ENCODE measurements at regions not wholly inside any gene's neighbourhood (a gene's known extent, or its start where the extent isn't known, plus 50 kb on each side); places are given as distances from the start of the nearest gene placed in this dataset.
"Not testable (repeated sequence)": the region's sequence is repeated elsewhere in the genome, so short reads cannot be mapped to it uniquely, and the experiment has no call there.

DNA sequence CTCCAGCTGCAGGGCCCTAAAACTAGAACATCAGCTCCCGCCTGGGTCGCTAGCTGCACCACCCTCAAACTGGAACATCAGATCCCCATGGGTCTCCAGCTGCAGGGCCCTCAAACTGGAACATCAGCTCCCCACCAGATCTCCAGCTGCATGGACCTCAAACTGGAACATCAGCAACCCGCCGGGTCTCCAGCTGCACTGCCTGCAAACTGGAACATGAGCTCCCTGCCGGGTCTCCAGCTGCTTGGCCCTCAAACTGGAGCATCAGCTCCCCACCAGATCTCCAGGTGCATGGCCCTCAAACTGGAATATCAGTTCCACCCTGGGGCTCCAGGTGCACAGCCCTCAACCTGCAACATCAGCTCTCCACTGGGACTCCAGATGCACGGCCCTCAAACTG lies 82.7 kb downstream of the TFRC start:
- H3K4me3 Mint-ChIP-seq; H3K27ac ChIP-seq (ENCODE audit: low read length in 2 of 2); H3K9me3 Mint-ChIP-seq (ENCODE audit: insufficient read depth); H4K20me1 ChIP-seq (ENCODE audit: control insufficient read depth, insufficient read depth, low read length, poor library complexity, severe bottlenecking); H3K79me2 ChIP-seq (ENCODE audit: control insufficient read depth, insufficient read depth, low read length); H3K36me3 ChIP-seq (replicated peaks in 1 of 2; ENCODE audit: control extremely low read depth in 1 of 2, control insufficient read depth in 1 of 2, extremely low read depth in 1 of 2, insufficient read depth in 2 of 2, low read length in 1 of 2); H3K4me1 ChIP-seq (ENCODE audit: control insufficient read depth in 2 of 2, insufficient read depth in 2 of 2, low read length in 2 of 2); H3K4me2 ChIP-seq (replicated peaks; ENCODE audit: low read depth, low read length, poor library complexity, severe bottlenecking); H3K27me3 ChIP-seq (replicated peaks in 1 of 4; ENCODE audit: control extremely low read depth in 1 of 4, control insufficient read depth in 3 of 4, insufficient read depth in 4 of 4, low read length in 3 of 4); POLR2A ChIA-PET; ATAC-seq (ENCODE audit: low read depth); H3K9ac ChIP-seq (ENCODE audit: low read length); DNase-seq; H3K9me3 ChIP-seq (ENCODE audit: control extremely low read depth in 1 of 3, control insufficient read depth in 2 of 3, insufficient read depth in 1 of 3, low read length in 2 of 3); H3K27ac Mint-ChIP-seq; intact Hi-C loops (cut with micrococcal nuclease); CTCF ChIA-PET; H3K4me1 Mint-ChIP-seq; H2AFZ ChIP-seq (ENCODE audit: insufficient read depth, low read depth, low read length, poor library complexity, severe bottlenecking); H3K4me3 ChIP-seq (ENCODE audit: control extremely low read depth in 1 of 5, extremely low read depth in 1 of 5, insufficient read depth in 1 of 5, low read depth in 2 of 5, low read length in 4 of 5): not testable (repeated sequence)
- H3K27me3 Mint-ChIP-seq: peaks cover 17% of the 10 kb centered on the region
- 93% methylated on average over 6 of the region's 6 CpGs for WGBS (ENCODE audit: insufficient coverage)

DNA sequence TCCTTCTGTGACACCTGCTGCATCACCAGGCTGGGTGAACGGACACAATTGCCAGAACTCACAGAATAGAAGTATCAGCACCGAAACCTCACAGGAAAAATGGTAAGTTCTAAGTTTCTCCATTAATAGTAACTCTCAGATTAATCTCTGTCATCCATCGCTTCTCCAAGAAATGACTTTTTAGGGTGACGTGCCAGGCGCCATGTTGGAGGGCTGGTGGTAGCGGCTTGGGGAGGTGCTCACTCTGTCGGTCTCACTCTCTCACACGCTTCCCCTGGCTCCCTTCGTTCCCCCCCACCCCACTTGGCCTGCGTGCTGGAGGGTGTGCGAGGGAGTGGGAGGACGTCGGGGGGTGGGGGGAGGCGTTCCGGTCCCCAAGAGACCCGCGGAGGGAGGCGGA lies 85.6 kb downstream of the TFRC start:
- DNase-seq; H3K4me1 ChIP-seq (ENCODE audit: control insufficient read depth in 2 of 2, insufficient read depth in 2 of 2, low read length in 2 of 2); POLR2A ChIA-PET; H3K9ac ChIP-seq (ENCODE audit: low read length); H3K9me3 ChIP-seq (ENCODE audit: control extremely low read depth in 1 of 3, control insufficient read depth in 2 of 3, insufficient read depth in 1 of 3, low read length in 2 of 3); H3K4me3 ChIP-seq (ENCODE audit: control extremely low read depth in 1 of 5, extremely low read depth in 1 of 5, insufficient read depth in 1 of 5, low read depth in 2 of 5, low read length in 4 of 5); H3K27me3 ChIP-seq (replicated peaks in 1 of 4; ENCODE audit: control extremely low read depth in 1 of 4, control insufficient read depth in 3 of 4, insufficient read depth in 4 of 4, low read length in 3 of 4); H2AFZ ChIP-seq (ENCODE audit: insufficient read depth, low read depth, low read length, poor library complexity, severe bottlenecking); intact Hi-C loops (cut with micrococcal nuclease); H3K27ac ChIP-seq (ENCODE audit: low read length in 2 of 2); H3K4me1 Mint-ChIP-seq; H3K9me3 Mint-ChIP-seq (ENCODE audit: insufficient read depth); H4K20me1 ChIP-seq (ENCODE audit: control insufficient read depth, insufficient read depth, low read length, poor library complexity, severe bottlenecking); H3K79me2 ChIP-seq (ENCODE audit: control insufficient read depth, insufficient read depth, low read length); ATAC-seq (ENCODE audit: low read depth); CTCF ChIA-PET; H3K4me2 ChIP-seq (replicated peaks; ENCODE audit: low read depth, low read length, poor library complexity, severe bottlenecking); H3K27ac Mint-ChIP-seq; H3K4me3 Mint-ChIP-seq; H3K36me3 ChIP-seq (replicated peaks in 1 of 2; ENCODE audit: control extremely low read depth in 1 of 2, control insufficient read depth in 1 of 2, extremely low read depth in 1 of 2, insufficient read depth in 2 of 2, low read length in 1 of 2): not testable (repeated sequence)
- 94% methylated on average over 3 of the region's 18 CpGs for WGBS (ENCODE audit: insufficient coverage)
- H3K27me3 Mint-ChIP-seq: peaks cover 14% of the 10 kb centered on the region

DNA sequence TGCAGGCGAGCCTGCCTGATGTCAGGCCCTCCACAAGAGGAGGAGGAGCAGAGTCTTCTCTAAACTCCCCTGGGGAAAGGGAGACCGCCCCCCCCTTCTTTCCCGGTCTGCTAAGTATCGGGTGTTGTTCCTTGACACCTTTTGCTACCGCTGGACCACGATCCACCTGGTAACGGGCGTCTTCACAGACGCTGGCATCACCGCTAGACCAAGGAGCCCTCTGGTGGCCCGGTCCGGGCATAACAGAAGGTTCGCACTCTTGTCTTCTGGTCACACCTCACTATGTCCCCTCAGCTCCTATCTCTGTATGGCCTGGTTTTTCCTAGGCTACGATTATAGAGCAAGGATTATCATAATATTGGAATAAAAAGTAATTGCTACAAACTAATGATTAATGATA lies 86.0 kb upstream of the TNK2 start:
- H3K4me2 ChIP-seq (replicated peaks; ENCODE audit: low read depth, low read length, poor library complexity, severe bottlenecking); H3K27ac Mint-ChIP-seq; ATAC-seq (ENCODE audit: low read depth); H3K4me3 ChIP-seq (ENCODE audit: control extremely low read depth in 1 of 5, extremely low read depth in 1 of 5, insufficient read depth in 1 of 5, low read depth in 2 of 5, low read length in 4 of 5); H3K36me3 ChIP-seq (replicated peaks in 1 of 2; ENCODE audit: control extremely low read depth in 1 of 2, control insufficient read depth in 1 of 2, extremely low read depth in 1 of 2, insufficient read depth in 2 of 2, low read length in 1 of 2); H3K4me1 Mint-ChIP-seq; POLR2A ChIA-PET; H3K9ac ChIP-seq (ENCODE audit: low read length); H3K9me3 Mint-ChIP-seq (ENCODE audit: insufficient read depth); H3K27ac ChIP-seq (ENCODE audit: low read length in 2 of 2); H3K4me1 ChIP-seq (ENCODE audit: control insufficient read depth in 2 of 2, insufficient read depth in 2 of 2, low read length in 2 of 2); H3K79me2 ChIP-seq (ENCODE audit: control insufficient read depth, insufficient read depth, low read length); H3K9me3 ChIP-seq (ENCODE audit: control extremely low read depth in 1 of 3, control insufficient read depth in 2 of 3, insufficient read depth in 1 of 3, low read length in 2 of 3); H2AFZ ChIP-seq (ENCODE audit: insufficient read depth, low read depth, low read length, poor library complexity, severe bottlenecking); H3K27me3 ChIP-seq (replicated peaks in 1 of 4; ENCODE audit: control extremely low read depth in 1 of 4, control insufficient read depth in 3 of 4, insufficient read depth in 4 of 4, low read length in 3 of 4); H4K20me1 ChIP-seq (ENCODE audit: control insufficient read depth, insufficient read depth, low read length, poor library complexity, severe bottlenecking); H3K27me3 Mint-ChIP-seq: not testable (repeated sequence)
- no CpG with 5 or more reads among the region's 14 CpGs for WGBS (ENCODE audit: insufficient coverage)
- H3K4me3 Mint-ChIP-seq: peak overlapping the region; percentile 30
- CTCF ChIA-PET: interaction anchor here (0.7 kb wide), 1 partner anchor 151 kb away, joined by 4 read pairs; no protein-coding TSS in a partner anchor
- TF ChIP-seq, protein P1, sequence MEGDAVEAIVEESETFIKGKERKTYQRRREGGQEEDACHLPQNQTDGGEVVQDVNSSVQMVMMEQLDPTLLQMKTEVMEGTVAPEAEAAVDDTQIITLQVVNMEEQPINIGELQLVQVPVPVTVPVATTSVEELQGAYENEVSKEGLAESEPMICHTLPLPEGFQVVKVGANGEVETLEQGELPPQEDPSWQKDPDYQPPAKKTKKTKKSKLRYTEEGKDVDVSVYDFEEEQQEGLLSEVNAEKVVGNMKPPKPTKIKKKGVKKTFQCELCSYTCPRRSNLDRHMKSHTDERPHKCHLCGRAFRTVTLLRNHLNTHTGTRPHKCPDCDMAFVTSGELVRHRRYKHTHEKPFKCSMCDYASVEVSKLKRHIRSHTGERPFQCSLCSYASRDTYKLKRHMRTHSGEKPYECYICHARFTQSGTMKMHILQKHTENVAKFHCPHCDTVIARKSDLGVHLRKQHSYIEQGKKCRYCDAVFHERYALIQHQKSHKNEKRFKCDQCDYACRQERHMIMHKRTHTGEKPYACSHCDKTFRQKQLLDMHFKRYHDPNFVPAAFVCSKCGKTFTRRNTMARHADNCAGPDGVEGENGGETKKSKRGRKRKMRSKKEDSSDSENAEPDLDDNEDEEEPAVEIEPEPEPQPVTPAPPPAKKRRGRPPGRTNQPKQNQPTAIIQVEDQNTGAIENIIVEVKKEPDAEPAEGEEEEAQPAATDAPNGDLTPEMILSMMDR (IDR thresholded peaks at IDR 0.05): peak; percentile 11
- intact Hi-C loops (cut with micrococcal nuclease): loop anchor here (5.0 kb wide), 1 partner anchor 137 kb away; no protein-coding TSS in a partner anchor
- peak; percentile 56 for DNase-seq

DNA sequence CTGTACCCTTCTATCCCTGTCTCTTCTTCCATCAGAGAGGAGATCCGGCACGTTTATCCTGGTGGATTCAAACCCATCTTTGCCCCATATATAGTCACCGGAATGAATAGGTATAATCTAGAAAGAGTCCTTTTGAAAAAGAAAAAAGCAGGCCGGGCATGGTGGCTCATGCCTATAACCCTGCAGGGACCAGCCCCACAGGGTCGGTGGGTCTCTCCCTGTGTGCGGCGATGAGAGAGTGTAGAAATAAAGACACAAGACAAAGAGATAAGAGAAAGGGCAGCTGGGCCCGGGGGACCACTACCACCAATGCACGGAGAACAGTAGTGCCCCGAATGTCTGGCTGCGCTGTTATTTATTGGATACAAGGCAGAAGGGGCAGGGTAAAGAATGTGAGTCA lies 85.3 kb upstream of the TNK2 start:
- CTCF ChIA-PET: interaction anchor here (0.7 kb wide), 1 partner anchor 150 kb away, joined by 4 read pairs; no protein-coding TSS in a partner anchor
- H3K9me3 Mint-ChIP-seq (ENCODE audit: insufficient read depth); H3K4me3 ChIP-seq (ENCODE audit: control extremely low read depth in 1 of 5, extremely low read depth in 1 of 5, insufficient read depth in 1 of 5, low read depth in 2 of 5, low read length in 4 of 5); DNase-seq; H3K27me3 ChIP-seq (replicated peaks in 1 of 4; ENCODE audit: control extremely low read depth in 1 of 4, control insufficient read depth in 3 of 4, insufficient read depth in 4 of 4, low read length in 3 of 4); H3K9ac ChIP-seq (ENCODE audit: low read length); H3K27me3 Mint-ChIP-seq; H3K9me3 ChIP-seq (ENCODE audit: control extremely low read depth in 1 of 3, control insufficient read depth in 2 of 3, insufficient read depth in 1 of 3, low read length in 2 of 3); H3K79me2 ChIP-seq (ENCODE audit: control insufficient read depth, insufficient read depth, low read length); H2AFZ ChIP-seq (ENCODE audit: insufficient read depth, low read depth, low read length, poor library complexity, severe bottlenecking); H3K4me2 ChIP-seq (replicated peaks; ENCODE audit: low read depth, low read length, poor library complexity, severe bottlenecking); POLR2A ChIA-PET; H3K4me1 ChIP-seq (ENCODE audit: control insufficient read depth in 2 of 2, insufficient read depth in 2 of 2, low read length in 2 of 2); H3K4me1 Mint-ChIP-seq; H3K36me3 ChIP-seq (replicated peaks in 1 of 2; ENCODE audit: control extremely low read depth in 1 of 2, control insufficient read depth in 1 of 2, extremely low read depth in 1 of 2, insufficient read depth in 2 of 2, low read length in 1 of 2); H3K27ac Mint-ChIP-seq; H3K4me3 Mint-ChIP-seq; H3K27ac ChIP-seq (ENCODE audit: low read length in 2 of 2); ATAC-seq (ENCODE audit: low read depth); H4K20me1 ChIP-seq (ENCODE audit: control insufficient read depth, insufficient read depth, low read length, poor library complexity, severe bottlenecking): not testable (repeated sequence)
- WGBS (ENCODE audit: insufficient coverage): no CpG with 5 or more reads among the region's 11 CpGs
- intact Hi-C loops (cut with micrococcal nuclease): loop anchor here (5.0 kb wide), 1 partner anchor 136 kb away; no protein-coding TSS in a partner anchor

All from B cell (primary cell).